GM12874 (cell line): ENCODE measurements at regions not wholly inside any gene's neighbourhood (a gene's known extent, or its start where the extent isn't known, plus 50 kb on each side); places are given as distances from the start of the nearest gene placed in this dataset.

Experiments
- TF ChIP-seq, protein P1 (sequence below): IDR thresholded peaks from 2 replicates; pipeline ENCODE4 v1.5.1; 2011; ENCODE audit warnings: low read depth, mild to moderate bottlenecking, control low read depth, low read length, moderate library complexity; ENCODE audit not compliant: insufficient read depth

DNA sequence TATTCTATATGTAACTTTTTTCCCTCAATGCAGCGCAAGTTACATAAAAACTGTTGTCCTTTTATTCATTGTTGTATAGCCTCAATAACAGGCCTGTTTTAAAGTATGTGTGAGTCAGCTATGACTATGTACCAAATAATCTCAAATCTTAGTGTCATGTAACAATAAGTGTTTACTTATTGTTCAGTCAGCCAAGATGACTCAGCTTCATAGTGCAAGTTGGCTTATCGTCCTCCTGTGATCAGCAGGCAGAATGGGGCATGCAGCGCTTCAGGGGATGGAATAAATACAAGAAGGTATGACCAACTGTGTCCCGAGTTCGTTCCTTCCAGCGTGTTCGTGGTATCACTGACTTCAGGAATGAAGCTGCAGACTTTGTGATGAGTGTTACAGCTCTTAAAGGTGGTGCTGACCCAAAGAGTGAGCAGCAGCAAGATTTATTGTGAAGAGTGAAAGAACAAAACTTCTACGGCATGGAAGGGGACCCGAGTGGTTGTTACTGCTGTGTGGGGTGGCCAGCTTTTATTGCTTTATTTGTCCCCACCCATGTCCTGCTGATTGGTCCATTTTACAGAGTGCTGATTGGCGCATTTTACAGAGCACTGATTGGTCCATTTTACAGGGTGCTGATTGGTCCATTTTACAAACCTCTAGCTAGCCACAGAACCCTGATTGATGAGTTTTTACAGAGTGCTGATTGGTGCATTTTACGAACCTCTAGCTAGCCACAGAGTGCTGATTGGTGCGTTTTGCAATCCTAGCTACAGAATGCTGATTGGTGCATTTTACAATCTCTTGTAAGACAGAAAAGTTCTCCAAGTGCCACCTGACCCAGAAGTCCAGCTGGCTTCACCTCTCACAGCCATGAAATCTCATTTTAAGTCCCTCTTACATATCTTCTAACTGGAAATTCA is 1016.0 kb downstream of the MCTP2 start:
- TF ChIP-seq, protein P1, sequence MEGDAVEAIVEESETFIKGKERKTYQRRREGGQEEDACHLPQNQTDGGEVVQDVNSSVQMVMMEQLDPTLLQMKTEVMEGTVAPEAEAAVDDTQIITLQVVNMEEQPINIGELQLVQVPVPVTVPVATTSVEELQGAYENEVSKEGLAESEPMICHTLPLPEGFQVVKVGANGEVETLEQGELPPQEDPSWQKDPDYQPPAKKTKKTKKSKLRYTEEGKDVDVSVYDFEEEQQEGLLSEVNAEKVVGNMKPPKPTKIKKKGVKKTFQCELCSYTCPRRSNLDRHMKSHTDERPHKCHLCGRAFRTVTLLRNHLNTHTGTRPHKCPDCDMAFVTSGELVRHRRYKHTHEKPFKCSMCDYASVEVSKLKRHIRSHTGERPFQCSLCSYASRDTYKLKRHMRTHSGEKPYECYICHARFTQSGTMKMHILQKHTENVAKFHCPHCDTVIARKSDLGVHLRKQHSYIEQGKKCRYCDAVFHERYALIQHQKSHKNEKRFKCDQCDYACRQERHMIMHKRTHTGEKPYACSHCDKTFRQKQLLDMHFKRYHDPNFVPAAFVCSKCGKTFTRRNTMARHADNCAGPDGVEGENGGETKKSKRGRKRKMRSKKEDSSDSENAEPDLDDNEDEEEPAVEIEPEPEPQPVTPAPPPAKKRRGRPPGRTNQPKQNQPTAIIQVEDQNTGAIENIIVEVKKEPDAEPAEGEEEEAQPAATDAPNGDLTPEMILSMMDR: no peak

DNA sequence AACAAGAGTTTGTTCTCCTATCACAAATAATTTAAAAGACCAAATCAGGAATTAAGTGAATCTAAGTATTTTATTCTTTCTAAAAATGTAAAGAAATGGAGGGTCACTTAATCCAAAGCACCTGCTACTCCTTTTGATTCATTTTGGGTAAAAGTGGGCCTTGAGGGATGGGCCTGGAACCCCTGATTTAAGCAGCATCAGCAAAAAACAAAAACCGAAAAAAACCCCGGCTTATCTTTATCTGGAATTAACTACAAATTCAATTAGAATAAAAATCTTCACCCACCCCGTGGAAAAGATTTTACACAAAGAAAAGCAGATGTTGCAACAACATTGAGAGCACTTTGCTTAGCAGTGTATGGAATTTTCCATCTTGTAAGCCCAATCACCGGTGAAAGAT is 1018.2 kb downstream of the MCTP2 start:
- TF ChIP-seq, protein P1: no peak

DNA sequence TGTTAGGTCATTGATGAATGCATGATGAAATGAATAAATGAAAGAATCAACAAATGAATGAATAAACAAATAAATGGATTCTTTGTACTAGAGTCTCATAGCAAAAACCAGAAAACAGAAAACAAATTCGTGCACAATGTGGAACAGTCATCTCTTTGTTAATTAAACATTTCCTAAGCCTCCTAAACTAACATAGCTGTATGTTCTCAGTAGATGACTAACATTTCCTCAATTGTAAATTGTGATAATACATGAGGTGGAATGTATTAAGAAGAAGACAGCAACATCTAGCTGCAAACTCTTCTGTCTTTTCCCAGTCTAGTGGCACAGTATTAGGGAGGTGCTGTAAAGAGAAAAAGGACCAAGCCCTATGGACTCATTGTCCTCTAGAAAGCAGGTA is 1021.0 kb downstream of the MCTP2 start:
- TF ChIP-seq, protein P1: no peak

DNA sequence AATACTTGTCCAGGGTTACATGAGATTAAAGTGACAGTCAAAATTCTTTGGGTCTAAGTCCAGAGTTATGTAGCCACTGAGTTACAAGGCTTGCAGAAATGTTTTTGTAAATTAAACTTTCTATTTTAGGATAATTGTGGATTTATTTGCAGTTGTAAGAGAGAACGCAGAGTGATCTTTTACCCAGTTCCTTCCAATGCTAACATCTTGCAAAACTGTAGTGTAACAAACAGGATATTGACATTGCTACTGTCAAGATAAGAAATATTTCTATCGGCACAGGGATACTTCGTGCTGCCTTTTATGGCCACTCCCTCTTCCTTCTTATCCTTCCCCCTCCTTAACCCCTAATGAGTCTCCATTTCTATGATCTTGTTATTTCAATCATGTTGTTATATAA is 1022.9 kb downstream of the MCTP2 start:
- TF ChIP-seq, protein P1: no peak

DNA sequence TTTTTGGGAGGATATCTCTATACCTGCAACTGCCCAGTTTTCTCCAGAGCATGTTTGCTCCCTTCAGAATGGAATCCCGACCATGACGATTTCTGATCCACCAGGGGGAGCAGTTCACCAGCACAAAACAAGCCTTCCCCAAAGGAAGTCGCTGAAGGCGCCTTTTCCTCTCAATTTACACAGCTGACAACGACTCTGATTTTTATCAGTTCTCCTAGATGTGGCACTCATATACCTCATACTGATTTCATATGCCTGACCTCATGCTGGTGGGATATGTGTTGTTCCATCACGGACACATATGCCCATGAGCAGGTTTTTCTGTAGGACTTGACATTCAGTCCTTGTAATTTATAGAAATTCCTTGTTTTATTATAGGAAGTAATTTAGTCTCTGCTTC is 1028.2 kb downstream of the MCTP2 start:
- TF ChIP-seq, protein P1: peak; percentile 72

DNA sequence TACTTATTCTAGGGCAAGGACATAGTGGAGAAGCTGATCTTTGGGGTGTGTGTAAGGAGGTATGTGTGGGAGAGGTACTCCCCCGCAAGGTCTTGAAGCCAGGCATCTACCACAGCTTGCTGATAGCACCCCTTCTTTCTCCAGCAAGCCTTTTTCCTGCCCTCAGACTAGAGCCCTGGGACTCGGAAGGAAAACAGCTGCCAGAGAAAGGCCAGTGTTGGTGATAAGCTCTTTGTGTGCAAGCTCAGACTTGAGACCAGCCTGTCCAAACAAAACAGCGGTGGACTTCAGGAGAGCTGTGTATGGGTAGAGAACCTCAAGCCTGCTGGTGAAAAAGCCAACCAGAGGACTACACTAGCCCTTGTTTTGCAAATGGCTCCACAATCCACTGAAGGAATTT is 1028.6 kb downstream of the MCTP2 start:
- TF ChIP-seq, protein P1: no peak

DNA sequence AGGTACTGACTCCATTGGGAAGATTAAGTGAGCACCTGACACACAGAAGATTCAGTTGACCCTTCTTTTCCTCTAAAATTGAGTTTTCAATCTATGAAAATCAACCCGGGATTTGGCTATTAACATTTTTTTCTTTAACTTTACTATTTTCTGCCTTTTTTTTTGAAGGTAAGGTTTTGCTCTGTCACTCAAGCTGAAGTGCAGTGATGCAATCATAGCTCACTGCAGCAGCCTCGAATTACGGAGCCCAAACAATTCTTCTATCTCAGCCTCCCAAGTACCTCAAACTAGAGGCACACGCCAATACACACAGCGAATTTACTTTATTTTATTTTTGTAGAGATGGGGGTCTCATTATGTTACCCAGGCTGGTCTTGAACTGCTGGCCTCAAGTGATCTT is 1029.5 kb downstream of the MCTP2 start:
- TF ChIP-seq, protein P1: no peak
